ENCODE measurements at regions not wholly inside any gene's neighbourhood (a gene's known extent, or its start where the extent isn't known, plus 50 kb on each side); places are given as distances from the start of the nearest gene placed in this dataset.

DNA sequence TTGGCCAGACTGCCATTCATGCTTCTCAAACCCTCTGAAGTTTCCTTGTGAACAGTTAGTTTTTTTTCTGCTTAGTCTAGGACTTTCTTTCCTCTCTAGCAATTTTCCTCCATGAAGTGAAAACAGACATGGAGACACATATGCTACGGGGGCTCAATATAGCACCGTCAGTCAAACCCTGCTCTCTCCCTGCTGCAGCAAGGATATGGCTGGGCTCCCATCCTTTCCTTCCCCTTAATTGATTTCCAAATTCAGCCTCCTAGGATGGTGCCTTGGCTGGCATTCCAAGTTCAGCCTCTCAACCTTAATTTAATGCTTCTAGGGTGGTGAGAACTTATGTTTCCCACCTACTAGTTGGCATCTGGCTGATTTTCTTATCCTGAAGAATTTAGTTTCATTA is 436.7 kb downstream of the NPIPA7 start:
- Histone ChIP-seq H3K27me3 (replicated peaks in 1 of 4; ENCODE audit: control insufficient read depth in 3 of 4, extremely low read depth in 1 of 4, insufficient read depth in 3 of 4, low read length in 3 of 4) (no peaks in the 10 kb centered on the region), H3K79me2 (ENCODE audit: control insufficient read depth in 1 of 2, insufficient read depth in 2 of 2, low read length in 2 of 2) (no peaks in the 10 kb centered on the region), H4K91ac (replicated peaks; ENCODE audit: insufficient read length, low read length) (no peak overlapping the region), H2AFZ (ENCODE audit: low read length) (no peak overlapping the region), H4K20me1 (replicated peaks in 1 of 2; ENCODE audit: control insufficient read depth in 1 of 2, insufficient read depth in 2 of 2, low read length in 2 of 2) (no peaks in the 10 kb centered on the region), H2BK120ac (replicated peaks; ENCODE audit: low read depth, low read length) (no peak overlapping the region), H3K4me2 (ENCODE audit: insufficient read depth in 1 of 2, low read depth in 2 of 2, low read length in 2 of 2) (no peak overlapping the region), H2AK5ac (ENCODE audit: low read depth, low read length) (no peak overlapping the region), H3K56ac (replicated peaks; ENCODE audit: insufficient read length, low read depth, low read length) (no peak overlapping the region), H4K5ac (ENCODE audit: insufficient read length, low read depth, low read length) (no peak overlapping the region), H3K36me3 (ENCODE audit: control insufficient read depth in 2 of 4, insufficient read depth in 4 of 4, low read length in 3 of 4) (no peaks in the 10 kb centered on the region), H3K4me3 (ENCODE audit: extremely low read depth in 1 of 4, insufficient read depth in 2 of 4, low read depth in 3 of 4, low read length in 4 of 4) (no peak overlapping the region), H3K23ac (ENCODE audit: insufficient read length) (no peak overlapping the region), H3K4me1 (replicated peaks in 1 of 4; ENCODE audit: control insufficient read depth in 3 of 4, insufficient read depth in 4 of 4, low read length in 3 of 4) (no peaks in the 10 kb centered on the region), H3K9me3 (ENCODE audit: insufficient read depth in 2 of 2, low read depth in 1 of 2, low read length in 1 of 2) (peaks cover 1 to 3% of the 10 kb centered on the region in 2 experiments; a peak in 1 of 4 replicates), H3K18ac (ENCODE audit: extremely low read depth, low read length) (no peak overlapping the region), H3K9ac (replicated peaks in 1 of 4; ENCODE audit: extremely low read depth in 1 of 4, low read depth in 3 of 4, low read length in 3 of 4) (no peak overlapping the region), H3K79me1 (ENCODE audit: low read depth, low read length) (no peaks in the 10 kb centered on the region), H3K23me2 (ENCODE audit: low read depth, low read length) (no peaks in the 10 kb centered on the region), H2BK15ac (ENCODE audit: low read length) (no peak overlapping the region), H4K8ac (ENCODE audit: extremely low read depth, insufficient read depth, low read length) (no peak overlapping the region), H2BK12ac (ENCODE audit: low read depth, low read length) (no peak overlapping the region), H3K14ac (ENCODE audit: insufficient read length) (no peak overlapping the region), H2BK5ac (ENCODE audit: low read depth, low read length) (no peak overlapping the region), H3K27ac (ENCODE audit: low read depth, low read length) (no peak overlapping the region), H3K4ac (replicated peaks; ENCODE audit: insufficient read length, low read depth, low read length) (no peak overlapping the region), H2BK20ac (ENCODE audit: low read length) (no peak overlapping the region)
- 88% methylated on average over 2 of the region's 2 CpGs; no CpG with 5 or more reads in 1 of the 2 experiments for WGBS, 2 experiments (ENCODE audit: extremely low coverage in 1 of 2, insufficient coverage in 1 of 2, insufficient read length in 1 of 2, insufficient replicate concordance in 2 of 2, low coverage in 1 of 2, low lambda C conversion rate in 2 of 2, missing lambda C conversion rate in 1 of 2)
- FAIRE-seq (no peak), DNase-seq (ENCODE audit: low read depth in 1 of 2, low spot score in 2 of 2) (no peak)
- ChIA-PET POLR2A (ENCODE audit: partially characterized antibody) (no interaction called here), CTCF (ENCODE audit: partially characterized antibody) (no interaction called here)
- no peak for TF ChIP-seq SIX5 (IDR thresholded peaks at IDR 0.05; ENCODE audit: low read depth, low read length)
- TF ChIP-seq SAP30 (IDR thresholded peaks at IDR 0.05; ENCODE audit: insufficient read depth, insufficient replicate concordance, low read length): no peak
- TF ChIP-seq, protein P1, sequence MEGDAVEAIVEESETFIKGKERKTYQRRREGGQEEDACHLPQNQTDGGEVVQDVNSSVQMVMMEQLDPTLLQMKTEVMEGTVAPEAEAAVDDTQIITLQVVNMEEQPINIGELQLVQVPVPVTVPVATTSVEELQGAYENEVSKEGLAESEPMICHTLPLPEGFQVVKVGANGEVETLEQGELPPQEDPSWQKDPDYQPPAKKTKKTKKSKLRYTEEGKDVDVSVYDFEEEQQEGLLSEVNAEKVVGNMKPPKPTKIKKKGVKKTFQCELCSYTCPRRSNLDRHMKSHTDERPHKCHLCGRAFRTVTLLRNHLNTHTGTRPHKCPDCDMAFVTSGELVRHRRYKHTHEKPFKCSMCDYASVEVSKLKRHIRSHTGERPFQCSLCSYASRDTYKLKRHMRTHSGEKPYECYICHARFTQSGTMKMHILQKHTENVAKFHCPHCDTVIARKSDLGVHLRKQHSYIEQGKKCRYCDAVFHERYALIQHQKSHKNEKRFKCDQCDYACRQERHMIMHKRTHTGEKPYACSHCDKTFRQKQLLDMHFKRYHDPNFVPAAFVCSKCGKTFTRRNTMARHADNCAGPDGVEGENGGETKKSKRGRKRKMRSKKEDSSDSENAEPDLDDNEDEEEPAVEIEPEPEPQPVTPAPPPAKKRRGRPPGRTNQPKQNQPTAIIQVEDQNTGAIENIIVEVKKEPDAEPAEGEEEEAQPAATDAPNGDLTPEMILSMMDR (IDR thresholded peaks at IDR 0.05; ENCODE audit: control extremely low read depth in 1 of 3, insufficient read depth in 1 of 3, low read depth in 1 of 3, low read length in 3 of 3): no peak
- no peak for TF ChIP-seq KDM5A (IDR thresholded peaks at IDR 0.05; ENCODE audit: low read length)
- no peak for TF ChIP-seq FOSL1 (IDR thresholded peaks at IDR 0.05; ENCODE audit: insufficient read depth, low read depth, low read length)
- no peak for TF ChIP-seq SP1 (IDR thresholded peaks at IDR 0.05; ENCODE audit: low read depth, low read length)
- no peak for TF ChIP-seq ASH2L (IDR thresholded peaks at IDR 0.05; ENCODE audit: low read length)
- TF ChIP-seq SP4 (IDR thresholded peaks at IDR 0.05; ENCODE audit: low read length): no peak
- TF ChIP-seq SIRT6 (IDR thresholded peaks at IDR 0.05; ENCODE audit: low read length): no peak
- no peak for TF ChIP-seq RNF2 (IDR thresholded peaks at IDR 0.05; ENCODE audit: borderline replicate concordance, low read depth, low read length, missing control alignments, poor library complexity, severe bottlenecking)

All from H1 (cell line).